ENCODE measurements at regions not wholly inside any gene's neighbourhood (a gene's known extent, or its start where the extent isn't known, plus 50 kb on each side); places are given as distances from the start of the nearest gene placed in this dataset.

GRCh38 chr1:81307786-81308185 is 492.9 kb upstream of the ADGRL2 start:
- Mint-ChIP-seq H3K9me3 (no peaks in the 10 kb centered on the region), H3K4me3 (no peak overlapping the region), H3K27ac (no peak overlapping the region), H3K36me3 (ENCODE audit: low read depth) (no peaks in the 10 kb centered on the region), H3K27me3 (no peaks in the 10 kb centered on the region), H3K4me1 (no peaks in the 10 kb centered on the region)
- no peak for TF ChIP-seq CTCF (IDR thresholded peaks at IDR 0.05)
- CTCF ChIA-PET, result no interaction called here
- intact Hi-C loops (cut with micrococcal nuclease), result no loop called here
- POLR2A ChIA-PET, result no interaction called here
- ATAC-seq (ENCODE audit: low read depth) (no peak), DNase-seq (no peak)

- no peak for TF ChIP-seq CTCF (IDR thresholded peaks at IDR 0.05)
- POLR2A ChIA-PET, result no interaction called here
- Mint-ChIP-seq H3K27ac (no peak overlapping the region), H3K4me3 (no peak overlapping the region), H3K4me1 (no peaks in the 10 kb centered on the region), H3K9me3 (no peaks in the 10 kb centered on the region), H3K27me3 (no peaks in the 10 kb centered on the region), H3K36me3 (ENCODE audit: low read depth) (no peaks in the 10 kb centered on the region)
- CTCF ChIA-PET, result no interaction called here
- no peak for DNase-seq
- intact Hi-C loops (cut with micrococcal nuclease), result no loop called here
- ATAC-seq (ENCODE audit: low read depth), result no peak
These were observed 494.7 kb upstream of the ADGRL2 start for GRCh38 chr1:81305997-81306452.

GRCh38 chr1:81304187-81304586 is 496.5 kb upstream of the ADGRL2 start:
- Mint-ChIP-seq H3K36me3 (ENCODE audit: low read depth) (no peaks in the 10 kb centered on the region), H3K27me3 (no peaks in the 10 kb centered on the region), H3K9me3 (no peaks in the 10 kb centered on the region), H3K4me3 (no peak overlapping the region), H3K27ac (no peak overlapping the region), H3K4me1 (no peaks in the 10 kb centered on the region)
- no peak for TF ChIP-seq CTCF (IDR thresholded peaks at IDR 0.05)
- ChIA-PET CTCF (no interaction called here), POLR2A (no interaction called here)
- ATAC-seq (ENCODE audit: low read depth), result no peak
- no peak for DNase-seq
- intact Hi-C loops (cut with micrococcal nuclease), result no loop called here

- no peak for TF ChIP-seq CTCF (IDR thresholded peaks at IDR 0.05)
- POLR2A ChIA-PET, result no interaction called here
- H3K9me3 Mint-ChIP-seq, result peaks cover 2% of the 10 kb centered on the region
- H3K4me1 Mint-ChIP-seq, result no peaks in the 10 kb centered on the region
- DNase-seq (no peak), ATAC-seq (ENCODE audit: low read depth) (no peak)
- H3K27me3 Mint-ChIP-seq, result no peaks in the 10 kb centered on the region
- CTCF ChIA-PET, result no interaction called here
- no peak overlapping the region for H3K4me3 Mint-ChIP-seq
- H3K27ac Mint-ChIP-seq, result no peak overlapping the region
- intact Hi-C loops (cut with micrococcal nuclease), result no loop called here
- no peaks in the 10 kb centered on the region for H3K36me3 Mint-ChIP-seq (ENCODE audit: low read depth)
These were observed 500.8 kb upstream of the ADGRL2 start for GRCh38 chr1:81299892-81300291.

- DNase-seq, result no peak
- H3K4me1 Mint-ChIP-seq, result no peaks in the 10 kb centered on the region
- no peaks in the 10 kb centered on the region for H3K27me3 Mint-ChIP-seq
- POLR2A ChIA-PET, result no interaction called here
- no peak overlapping the region for H3K4me3 Mint-ChIP-seq
- H3K36me3 Mint-ChIP-seq (ENCODE audit: low read depth), result no peaks in the 10 kb centered on the region
- intact Hi-C loops (cut with micrococcal nuclease), result no loop called here
- CTCF ChIA-PET, result no interaction called here
- no peak for TF ChIP-seq CTCF (IDR thresholded peaks at IDR 0.05)
- no peak overlapping the region for H3K27ac Mint-ChIP-seq
- ATAC-seq (ENCODE audit: low read depth), result no peak
- peaks cover 2% of the 10 kb centered on the region for H3K9me3 Mint-ChIP-seq
These were observed 502.5 kb upstream of the ADGRL2 start for GRCh38 chr1:81298266-81298665.
